Erythroblast (primary cell): ENCODE measurements at regions not wholly inside any gene's neighbourhood (a gene's known extent, or its start where the extent isn't known, plus 50 kb on each side); places are given as distances from the start of the nearest gene placed in this dataset.

ENCODE experiments used
- GATA1 ChIP-seq: IDR thresholded peaks from 2 replicates; pipeline ENCODE4 v1.6.1; 2011; ENCODE audit warnings: low read depth, mild to moderate bottlenecking, control low read depth, low read length, moderate library complexity
- POLR2A ChIP-seq: IDR thresholded peaks from 2 replicates; pipeline ENCODE4 v1.6.1; 2011; ENCODE audit warnings: mild to moderate bottlenecking, low read length

- TF ChIP-seq POLR2A (no peak), GATA1 (no peak)
Observed at GRCh38 chr17:6184508-6184907, 114.3 kb downstream of the WSCD1 start.
